T-cell (primary cell): ENCODE measurements at regions not wholly inside any gene's neighbourhood (a gene's known extent, or its start where the extent isn't known, plus 50 kb on each side); places are given as distances from the start of the nearest gene placed in this dataset.

Experiments
- ATAC-seq, 4 experiments: fragments of 200-7000 bp in 3 of 4; fragments of 150-1000 bp in 1 of 4; cut with Tn5 transposase; replicated peaks in 1 of 4; 1 replicate in 3 of 4; 2 replicates in 1 of 4; pipeline ENCODE4 v1.10.0; 2021; ENCODE audit warnings: moderate library complexity in 3 of 4, mild to moderate bottlenecking in 2 of 4, moderate number of reproducible peaks in 1 of 4
- CTCF ChIA-PET, 2 donors: fragments of 300-600 bp; sonication (Branson Sonifier 250); formaldehyde crosslinking; loops; one replicate each; lab custom pipeline; 2022; ENCODE audit warnings: antibody characterized with exemption in 2 of 2; lab: Charles Lee
- POLR2A ChIA-PET, 2 donors: fragments of 300-600 bp; sonication (Branson Sonifier 250); formaldehyde crosslinking; loops; one replicate each; lab custom pipeline; 2022; ENCODE audit warnings: antibody characterized with exemption in 2 of 2; lab: Charles Lee
- DNase-seq, 35 experiments: peaks; one replicate each; pipeline versions ENCODE4 v3.0.0 to v3.0.0-alpha.2; 2013 to 2023
- H3K27ac ChIP-seq: one replicate; pipeline ENCODE4 v1.5.1; 2013; ENCODE audit warnings: low read length
- H3K27me3 ChIP-seq, 2 experiments: replicated peaks in 1 of 2; 1 replicate in 1 of 2; 2 replicates in 1 of 2; pipeline versions ENCODE4 v1.6.1 to v1.7.0; 2013; ENCODE audit warnings: low read length in 1 of 2, mixed read lengths in 1 of 2; ENCODE audit not compliant: control insufficient read depth in 2 of 2, insufficient read depth in 2 of 2; ENCODE audit errors: extremely low read depth in 1 of 2
- H3K36me3 ChIP-seq, 2 donors: 1 replicate in 1 of 2; 2 replicates in 1 of 2; pipeline versions ENCODE4 v1.6.1 to v1.7.0; 2013; ENCODE audit warnings: low read length in 1 of 2; ENCODE audit not compliant: control insufficient read depth in 2 of 2, insufficient read depth in 1 of 2; ENCODE audit errors: extremely low read depth in 1 of 2
- H3K4me1 ChIP-seq, 2 experiments: 1 replicate in 1 of 2; 2 replicates in 1 of 2; pipeline versions ENCODE4 v1.6.1 to v1.7.0; 2013; ENCODE audit warnings: low read length in 2 of 2, mixed read lengths in 1 of 2; ENCODE audit not compliant: insufficient read depth in 2 of 2, control insufficient read depth in 1 of 2; ENCODE audit errors: extremely low read depth in 1 of 2
- H3K4me3 ChIP-seq, 2 donors: 1 replicate in 1 of 2; 2 replicates in 1 of 2; pipeline versions ENCODE4 v1.5.1 to v1.7.0; 2013; ENCODE audit warnings: mild to moderate bottlenecking in 2 of 2, low read length in 1 of 2, moderate library complexity in 1 of 2; ENCODE audit not compliant: control insufficient read depth in 1 of 2; ENCODE audit errors: extremely low read depth in 1 of 2
- H3K9me3 ChIP-seq: 2 replicates; pipeline ENCODE4 v1.7.0; 2013
- H3K27ac Mint-ChIP-seq, 2 donors: one replicate each; pipeline ENCODE4 v1.8.0; 2020 to 2021; ENCODE audit warnings: mild to moderate bottlenecking in 2 of 2, mixed read lengths in 2 of 2
- H3K27me3 Mint-ChIP-seq, 2 donors: one replicate each; pipeline ENCODE4 v1.8.0; 2021 to 2022; ENCODE audit warnings: mixed read lengths in 2 of 2
- H3K36me3 Mint-ChIP-seq: one replicate; pipeline ENCODE4 v1.8.0; 2021; ENCODE audit warnings: mixed read lengths
- H3K4me1 Mint-ChIP-seq, 3 donors: one replicate each; pipeline ENCODE4 v1.8.0; 2020 to 2022; ENCODE audit warnings: mixed read lengths in 3 of 3, mild to moderate bottlenecking in 1 of 3
- H3K4me3 Mint-ChIP-seq, 3 donors: one replicate each; pipeline ENCODE4 v1.8.0; 2020 to 2022; ENCODE audit warnings: mild to moderate bottlenecking in 3 of 3, mixed read lengths in 3 of 3, moderate library complexity in 3 of 3
- H3K9me3 Mint-ChIP-seq, 3 donors: one replicate each; pipeline ENCODE4 v1.8.0; 2020 to 2022; ENCODE audit warnings: mixed read lengths in 3 of 3
- WGBS: methylation state at CpG from one replicate; pipeline ENCODE4 v1.1.5; 2013; ENCODE audit warnings: missing lambda C conversion rate; ENCODE audit not compliant: insufficient coverage; 5-methylcytosine and 5-hydroxymethylcytosine counted together

- no peaks in the 10 kb centered on the region for H3K4me1 ChIP-seq
- H3K4me3 ChIP-seq: no peak overlapping the region
- Mint-ChIP-seq H3K27me3 (peaks cover 0 to 2% of the 10 kb centered on the region in 2 donors), H3K36me3 (no peaks in the 10 kb centered on the region), H3K4me1 (no peaks in the 10 kb centered on the region), H3K27ac (no peak overlapping the region), H3K9me3 (peaks cover 0 to 7% (median 4%) of the 10 kb centered on the region in 3 donors), H3K4me3 (no peak overlapping the region)
- H3K27me3 ChIP-seq: no peaks in the 10 kb centered on the region
- no peak for DNase-seq
- POLR2A ChIA-PET: interaction anchor here in 1 of 2 donors (0.7 kb wide), 1 partner anchor 18 kb away, joined by 5 read pairs; no protein-coding TSS in a partner anchor
- no CpG with 5 or more reads among the region's 1 CpG for WGBS
- no peaks in the 10 kb centered on the region for H3K36me3 ChIP-seq
- no peak overlapping the region for H3K27ac ChIP-seq
- ATAC-seq: no peak
- H3K9me3 ChIP-seq: no peaks in the 10 kb centered on the region
- CTCF ChIA-PET: no interaction called here
Observed at GRCh38 chr12:28710882-28711281, 438.2 kb upstream of the FAR2 start.

GRCh38 chr12:28711421-28711820, 437.7 kb upstream of the FAR2 start:
- H3K4me1 Mint-ChIP-seq: no peaks in the 10 kb centered on the region
- POLR2A ChIA-PET: no interaction called here
- DNase-seq: no peak
- no peaks in the 10 kb centered on the region for H3K36me3 ChIP-seq
- no peak overlapping the region for H3K27ac Mint-ChIP-seq
- CTCF ChIA-PET: no interaction called here
- H3K4me3 Mint-ChIP-seq: no peak overlapping the region
- H3K27me3 Mint-ChIP-seq: peaks cover 0 to under 1% of the 10 kb centered on the region in 2 donors
- no peaks in the 10 kb centered on the region for H3K4me1 ChIP-seq
- no peak for ATAC-seq
- H3K9me3 ChIP-seq: no peaks in the 10 kb centered on the region
- H3K27me3 ChIP-seq: no peaks in the 10 kb centered on the region
- no CpG with 5 or more reads among the region's 1 CpG for WGBS
- no peak overlapping the region for H3K27ac ChIP-seq
- peaks cover 0 to 7% (median under 1%) of the 10 kb centered on the region in 3 donors for H3K9me3 Mint-ChIP-seq
- H3K4me3 ChIP-seq: no peak overlapping the region
- no peaks in the 10 kb centered on the region for H3K36me3 Mint-ChIP-seq

- no peaks in the 10 kb centered on the region for H3K9me3 ChIP-seq
- no peak for ATAC-seq
- Mint-ChIP-seq H3K9me3 (peaks cover 0 to 5% (median 4%) of the 10 kb centered on the region in 3 donors), H3K4me1 (no peaks in the 10 kb centered on the region), H3K27me3 (peaks cover 0 to 4% of the 10 kb centered on the region in 2 donors), H3K4me3 (no peak overlapping the region), H3K27ac (no peak overlapping the region), H3K36me3 (no peaks in the 10 kb centered on the region)
- no peak overlapping the region for H3K4me3 ChIP-seq
- DNase-seq: no peak
- no peaks in the 10 kb centered on the region for H3K36me3 ChIP-seq
- ChIA-PET CTCF (no interaction called here), POLR2A (no interaction called here)
- no peak overlapping the region for H3K27ac ChIP-seq
- H3K4me1 ChIP-seq: no peaks in the 10 kb centered on the region
- no peaks in the 10 kb centered on the region for H3K27me3 ChIP-seq
Observed at GRCh38 chr12:28742791-28743190, 406.3 kb upstream of the FAR2 start.

- ATAC-seq: no peak
- Mint-ChIP-seq H3K27ac (no peak overlapping the region), H3K27me3 (peaks cover 0 to 4% of the 10 kb centered on the region in 2 donors), H3K4me3 (no peak overlapping the region), H3K4me1 (no peaks in the 10 kb centered on the region), H3K36me3 (no peaks in the 10 kb centered on the region), H3K9me3 (peaks cover 0 to 5% (median 4%) of the 10 kb centered on the region in 3 donors)
- WGBS: no CpG with 5 or more reads among the region's 3 CpGs
- no peaks in the 10 kb centered on the region for H3K4me1 ChIP-seq
- H3K9me3 ChIP-seq: no peaks in the 10 kb centered on the region
- H3K36me3 ChIP-seq: no peaks in the 10 kb centered on the region
- no peak for DNase-seq
- no peaks in the 10 kb centered on the region for H3K27me3 ChIP-seq
- CTCF ChIA-PET: no interaction called here
- H3K4me3 ChIP-seq: no peak overlapping the region
- POLR2A ChIA-PET: interaction anchor here in 1 of 2 donors (0.6 kb wide), 1 partner anchor 45 kb away, joined by 3 read pairs; no protein-coding TSS in a partner anchor
- no peak overlapping the region for H3K27ac ChIP-seq
Observed at GRCh38 chr12:28746734-28747325, 402.2 kb upstream of the FAR2 start.

- ATAC-seq (no peak), DNase-seq (no peak)
- WGBS: no CpG with 5 or more reads among the region's 1 CpG
- H3K4me1 ChIP-seq: no peaks in the 10 kb centered on the region
- no peaks in the 10 kb centered on the region for H3K27me3 Mint-ChIP-seq
- no peak overlapping the region for H3K27ac Mint-ChIP-seq
- no peak overlapping the region for H3K4me3 Mint-ChIP-seq
- ChIA-PET POLR2A (no interaction called here), CTCF (no interaction called here)
- H3K9me3 ChIP-seq: no peaks in the 10 kb centered on the region
- H3K4me3 ChIP-seq: no peak overlapping the region
- H3K36me3 Mint-ChIP-seq: no peaks in the 10 kb centered on the region
- H3K27me3 ChIP-seq: no peaks in the 10 kb centered on the region
- H3K36me3 ChIP-seq: no peaks in the 10 kb centered on the region
- no peak overlapping the region for H3K27ac ChIP-seq
- H3K9me3 Mint-ChIP-seq: peaks cover 0 to 7% (median 6%) of the 10 kb centered on the region in 3 donors
- H3K4me1 Mint-ChIP-seq: no peaks in the 10 kb centered on the region
Observed at GRCh38 chr12:28750946-28751685, 398.0 kb upstream of the FAR2 start.

- H3K27me3 Mint-ChIP-seq: peaks cover 0 to 5% of the 10 kb centered on the region in 2 donors
- ChIA-PET CTCF (no interaction called here), POLR2A (no interaction called here)
- H3K9me3 Mint-ChIP-seq: peaks cover 0 to 7% (median 6%) of the 10 kb centered on the region in 3 donors
- H3K27ac Mint-ChIP-seq: no peak overlapping the region
- Histone ChIP-seq H3K4me3 (no peak overlapping the region), H3K27ac (no peak overlapping the region), H3K4me1 (no peaks in the 10 kb centered on the region), H3K27me3 (no peaks in the 10 kb centered on the region), H3K36me3 (no peaks in the 10 kb centered on the region), H3K9me3 (no peaks in the 10 kb centered on the region)
- no peaks in the 10 kb centered on the region for H3K4me1 Mint-ChIP-seq
- DNase-seq (no peak), ATAC-seq (no peak)
- WGBS: 7% methylated on average over 1 of the region's 1 CpG
- H3K36me3 Mint-ChIP-seq: no peaks in the 10 kb centered on the region
- H3K4me3 Mint-ChIP-seq: no peak overlapping the region
Observed at GRCh38 chr12:28755027-28755426, 394.1 kb upstream of the FAR2 start.
